Hepatocyte (in vitro differentiated cells): ENCODE measurements at regions not wholly inside any gene's neighbourhood (a gene's known extent, or its start where the extent isn't known, plus 50 kb on each side); places are given as distances from the start of the nearest gene placed in this dataset.

Source experiments
- CTCF ChIP-seq: fragments of 200-600 bp; sonication (generic); IDR thresholded peaks from 2 replicates; pipeline ENCODE4 v1.5.1; 2016; ENCODE audit warnings: antibody characterized with exemption, mild to moderate bottlenecking; ENCODE audit not compliant: poor library complexity
- EZH2 ChIP-seq: fragments of 200-600 bp; sonication (generic); IDR thresholded peaks from 2 replicates; pipeline ENCODE4 v1.6.1; 2016; ENCODE audit warnings: antibody characterized with exemption, mild to moderate bottlenecking, borderline replicate concordance

- TF ChIP-seq CTCF (no peak), EZH2 (no peak)
Observed at GRCh38 chr12:108403952-108404351, 64.8 kb upstream of the CMKLR1 start.
